SH-SY5Y (cell line): ENCODE measurements at regions not wholly inside any gene's neighbourhood (a gene's known extent, or its start where the extent isn't known, plus 50 kb on each side); places are given as distances from the start of the nearest gene placed in this dataset.

Experiments
- GATA2 ChIP-seq: IDR thresholded peaks from 2 replicates; pipeline ENCODE4 v1.6.1; 2011; ENCODE audit warnings: mild to moderate bottlenecking, low read depth, low read length
- GATA3 ChIP-seq: IDR thresholded peaks from 2 replicates; pipeline ENCODE4 v1.6.1; 2011; ENCODE audit warnings: low read depth, mild to moderate bottlenecking, low read length, moderate library complexity

- TF ChIP-seq GATA3: peak; percentile 88
- TF ChIP-seq GATA2: peak; percentile 94
Measured at GRCh38 chr1:117678246-117678977, 72.6 kb downstream of the TENT5C start.
